Panc1 (cell line): ENCODE measurements at regions not wholly inside any gene's neighbourhood (a gene's known extent, or its start where the extent isn't known, plus 50 kb on each side); places are given as distances from the start of the nearest gene placed in this dataset.

Experiments used
- ATAC-seq: fragments of 200-7000 bp; cut with Tn5 transposase; 2 replicates; pipeline ENCODE4 v1.9.1; 2020; ENCODE audit warnings: mild to moderate bottlenecking, moderate library complexity
- BruUV-seq: library from RNA; stranded (reverse); fragments of 400-500 nt; replicated peaks from 2 replicates; lab custom pipeline; 2021; lab: Mats Ljungman, UMichigan
- CTCF ChIA-PET: fragments of 300-600 bp; sonication (Branson Sonifier 250); formaldehyde crosslinking; loops from one replicate; lab custom pipeline; 2022; ENCODE audit warnings: antibody characterized with exemption; lab: Charles Lee
- POLR2A ChIA-PET: fragments of 300-600 bp; sonication (Branson Sonifier 250); formaldehyde crosslinking; loops from one replicate; lab custom pipeline; 2022; ENCODE audit warnings: antibody characterized with exemption; lab: Charles Lee
- DNase-seq: peaks from one replicate; pipeline ENCODE4 v3.0.0-alpha.2; 2010; ENCODE audit warnings: low read depth, low spot score
- H3K27ac ChIP-seq: 2 replicates; pipeline ENCODE4 v1.5.1; 2011; ENCODE audit warnings: mild to moderate bottlenecking, low read length, inconsistent platforms
- H3K27me3 ChIP-seq: fragments of 200-500 bp; sonication (Bioruptor generic); 2 replicates; pipeline ENCODE4 v1.6.0; 2014; ENCODE audit warnings: low read length, inconsistent platforms; ENCODE audit not compliant: control insufficient read depth, insufficient read depth
- H3K36me3 ChIP-seq: fragments of 200-500 bp; sonication (Bioruptor generic); 2 replicates; pipeline ENCODE4 v1.5.1; 2014; ENCODE audit warnings: inconsistent platforms, mild to moderate bottlenecking, low read length, moderate library complexity; ENCODE audit not compliant: control insufficient read depth, insufficient read depth
- H3K4me1 ChIP-seq: 2 replicates; pipeline ENCODE4 v1.5.1; 2011; ENCODE audit warnings: inconsistent platforms, mild to moderate bottlenecking, low read length, moderate library complexity; ENCODE audit not compliant: control insufficient read depth, insufficient read depth
- H3K4me3 ChIP-seq, 2 experiments: 2 replicates each; pipeline ENCODE4 v1.5.1; 2011 to 2012; ENCODE audit warnings: low read depth in 2 of 2, low read length in 2 of 2, mild to moderate bottlenecking in 2 of 2, inconsistent platforms in 1 of 2, moderate library complexity in 1 of 2
- H3K9me3 ChIP-seq: fragments of 200-500 bp; sonication (Bioruptor generic); 2 replicates; pipeline ENCODE4 v1.5.1; 2014; ENCODE audit warnings: low read depth, mild to moderate bottlenecking, inconsistent platforms, low read length, moderate library complexity; ENCODE audit not compliant: control insufficient read depth, insufficient read depth
- POLR2AphosphoS5 ChIP-seq: IDR thresholded peaks from 2 replicates; pipeline ENCODE4 v1.6.1; 2012; ENCODE audit warnings: mild to moderate bottlenecking, low read depth, low read length, moderate library complexity
- SIN3A ChIP-seq: IDR thresholded peaks from 2 replicates; pipeline ENCODE4 v1.6.1; 2012; ENCODE audit warnings: low read depth, mild to moderate bottlenecking, low read length, moderate library complexity, borderline replicate concordance; ENCODE audit not compliant: insufficient read depth
- TCF7L2 ChIP-seq: IDR thresholded peaks from 2 replicates; pipeline ENCODE4 v1.6.1; 2011; ENCODE audit warnings: mild to moderate bottlenecking, low read depth, low read length, inconsistent platforms
- in situ Hi-C: cut with HindIII; loops from 2 replicates; pipeline ENCODE4 v1.10.0; 2016; ENCODE audit warnings: low sequenced_read_pairs, low pct_unique_long_range_greater_than_20kb
- intact Hi-C: fragments of 100-400 bp; cut with micrococcal nuclease; formaldehyde crosslinking; loops from one replicate; pipeline ENCODE4 v1.10.0; 2022; ENCODE audit not compliant: unreplicated experiment
- TF ChIP-seq, protein P1 (sequence below), 2 experiments: IDR thresholded peaks; 2 replicates each; pipeline ENCODE4 v1.6.1; 2011 to 2012; ENCODE audit warnings: low read depth in 2 of 2, control low read depth in 1 of 2, low read length in 1 of 2, mild to moderate bottlenecking in 1 of 2, moderate library complexity in 1 of 2; ENCODE audit not compliant: insufficient read depth in 1 of 2
- TF ChIP-seq, protein P2 (sequence below): fragments of 450-650 bp; IDR thresholded peaks from 2 replicates; pipeline ENCODE4 v1.5.1; 2017; ENCODE audit warnings: mild to moderate bottlenecking

DNA sequence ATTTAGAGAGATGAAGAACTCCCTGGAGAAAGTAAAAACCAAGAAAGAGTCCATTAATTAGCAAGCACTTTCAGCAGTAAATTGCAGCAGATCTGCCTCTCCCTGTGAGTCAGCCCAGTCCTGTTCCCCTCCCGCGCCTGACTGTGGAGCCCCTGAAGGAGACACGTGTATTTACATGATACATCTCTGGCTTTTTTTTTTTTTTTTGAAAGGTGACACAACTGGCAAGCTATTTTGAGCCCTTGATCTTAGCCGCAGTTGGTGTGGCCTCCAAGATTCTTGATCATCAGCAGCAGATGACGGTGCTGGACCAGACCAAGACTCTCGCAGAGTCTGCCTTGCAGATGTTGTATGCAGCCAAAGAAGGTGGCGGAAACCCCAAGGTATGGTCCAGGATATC lies 271.8 kb upstream of the TPM1 start:
- ChIA-PET CTCF (interaction anchor here (0.9 kb wide), 1 partner anchor 28 kb away, joined by 3 read pairs; no protein-coding TSS in a partner anchor), POLR2A (no interaction called here)
- no peaks in the 10 kb centered on the region for H3K27me3 ChIP-seq
- in situ Hi-C loops, result no loop called here
- DNase-seq, result no peak
- no TSS peak for BruUV-seq
- intact Hi-C loops, result no loop called here
- TF ChIP-seq TCF7L2 (no peak), SIN3A (no peak), POLR2AphosphoS5 (no peak)
- TF ChIP-seq, protein P1, sequence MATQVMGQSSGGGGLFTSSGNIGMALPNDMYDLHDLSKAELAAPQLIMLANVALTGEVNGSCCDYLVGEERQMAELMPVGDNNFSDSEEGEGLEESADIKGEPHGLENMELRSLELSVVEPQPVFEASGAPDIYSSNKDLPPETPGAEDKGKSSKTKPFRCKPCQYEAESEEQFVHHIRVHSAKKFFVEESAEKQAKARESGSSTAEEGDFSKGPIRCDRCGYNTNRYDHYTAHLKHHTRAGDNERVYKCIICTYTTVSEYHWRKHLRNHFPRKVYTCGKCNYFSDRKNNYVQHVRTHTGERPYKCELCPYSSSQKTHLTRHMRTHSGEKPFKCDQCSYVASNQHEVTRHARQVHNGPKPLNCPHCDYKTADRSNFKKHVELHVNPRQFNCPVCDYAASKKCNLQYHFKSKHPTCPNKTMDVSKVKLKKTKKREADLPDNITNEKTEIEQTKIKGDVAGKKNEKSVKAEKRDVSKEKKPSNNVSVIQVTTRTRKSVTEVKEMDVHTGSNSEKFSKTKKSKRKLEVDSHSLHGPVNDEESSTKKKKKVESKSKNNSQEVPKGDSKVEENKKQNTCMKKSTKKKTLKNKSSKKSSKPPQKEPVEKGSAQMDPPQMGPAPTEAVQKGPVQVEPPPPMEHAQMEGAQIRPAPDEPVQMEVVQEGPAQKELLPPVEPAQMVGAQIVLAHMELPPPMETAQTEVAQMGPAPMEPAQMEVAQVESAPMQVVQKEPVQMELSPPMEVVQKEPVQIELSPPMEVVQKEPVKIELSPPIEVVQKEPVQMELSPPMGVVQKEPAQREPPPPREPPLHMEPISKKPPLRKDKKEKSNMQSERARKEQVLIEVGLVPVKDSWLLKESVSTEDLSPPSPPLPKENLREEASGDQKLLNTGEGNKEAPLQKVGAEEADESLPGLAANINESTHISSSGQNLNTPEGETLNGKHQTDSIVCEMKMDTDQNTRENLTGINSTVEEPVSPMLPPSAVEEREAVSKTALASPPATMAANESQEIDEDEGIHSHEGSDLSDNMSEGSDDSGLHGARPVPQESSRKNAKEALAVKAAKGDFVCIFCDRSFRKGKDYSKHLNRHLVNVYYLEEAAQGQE (IDR thresholded peaks at IDR 0.05; ENCODE audit: insufficient read depth in 1 of 2, low read depth in 2 of 2, low read length in 1 of 2), result no peak
- TF ChIP-seq, protein P2, sequence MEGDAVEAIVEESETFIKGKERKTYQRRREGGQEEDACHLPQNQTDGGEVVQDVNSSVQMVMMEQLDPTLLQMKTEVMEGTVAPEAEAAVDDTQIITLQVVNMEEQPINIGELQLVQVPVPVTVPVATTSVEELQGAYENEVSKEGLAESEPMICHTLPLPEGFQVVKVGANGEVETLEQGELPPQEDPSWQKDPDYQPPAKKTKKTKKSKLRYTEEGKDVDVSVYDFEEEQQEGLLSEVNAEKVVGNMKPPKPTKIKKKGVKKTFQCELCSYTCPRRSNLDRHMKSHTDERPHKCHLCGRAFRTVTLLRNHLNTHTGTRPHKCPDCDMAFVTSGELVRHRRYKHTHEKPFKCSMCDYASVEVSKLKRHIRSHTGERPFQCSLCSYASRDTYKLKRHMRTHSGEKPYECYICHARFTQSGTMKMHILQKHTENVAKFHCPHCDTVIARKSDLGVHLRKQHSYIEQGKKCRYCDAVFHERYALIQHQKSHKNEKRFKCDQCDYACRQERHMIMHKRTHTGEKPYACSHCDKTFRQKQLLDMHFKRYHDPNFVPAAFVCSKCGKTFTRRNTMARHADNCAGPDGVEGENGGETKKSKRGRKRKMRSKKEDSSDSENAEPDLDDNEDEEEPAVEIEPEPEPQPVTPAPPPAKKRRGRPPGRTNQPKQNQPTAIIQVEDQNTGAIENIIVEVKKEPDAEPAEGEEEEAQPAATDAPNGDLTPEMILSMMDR, result no peak
- no peaks in the 10 kb centered on the region for H3K4me1 ChIP-seq
- no peaks in the 10 kb centered on the region for H3K36me3 ChIP-seq
- no peak overlapping the region for H3K4me3 ChIP-seq
- no peak overlapping the region for H3K27ac ChIP-seq
- no peaks in the 10 kb centered on the region for H3K9me3 ChIP-seq
- ATAC-seq, result no peak

DNA sequence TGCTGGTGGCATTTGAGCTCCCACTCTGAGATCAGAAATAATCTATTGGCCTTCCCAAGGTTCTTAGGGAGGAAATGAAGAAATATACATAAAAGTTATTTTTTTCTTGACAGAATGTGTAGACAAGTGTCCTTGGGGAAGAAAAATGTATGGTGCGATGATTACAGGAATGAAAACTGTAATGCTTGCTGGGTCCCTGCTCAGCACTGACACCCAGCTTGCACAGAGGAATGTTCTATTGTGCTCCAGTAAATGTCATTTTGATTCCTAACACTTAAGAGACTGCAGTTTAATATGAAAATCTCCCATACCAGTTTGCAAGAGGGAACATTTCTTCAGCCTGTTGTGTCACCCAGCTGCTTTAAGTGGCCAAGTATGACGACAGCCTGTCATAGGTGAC lies 271.3 kb upstream of the TPM1 start:
- intact Hi-C loops (no loop called here), in situ Hi-C loops (no loop called here)
- CTCF ChIA-PET, result interaction anchor here (0.9 kb wide), 1 partner anchor 29 kb away, joined by 3 read pairs; no protein-coding TSS in a partner anchor
- Histone ChIP-seq H3K4me3 (no peak overlapping the region), H3K27me3 (no peaks in the 10 kb centered on the region), H3K27ac (no peak overlapping the region), H3K36me3 (no peaks in the 10 kb centered on the region), H3K9me3 (no peaks in the 10 kb centered on the region), H3K4me1 (no peaks in the 10 kb centered on the region)
- no TSS peak for BruUV-seq
- TF ChIP-seq POLR2AphosphoS5 (no peak), TCF7L2 (no peak), SIN3A (no peak)
- TF ChIP-seq, protein P2, result no peak
- TF ChIP-seq, protein P1 (IDR thresholded peaks at IDR 0.05; ENCODE audit: insufficient read depth in 1 of 2, low read depth in 2 of 2, low read length in 1 of 2), result no peak
- POLR2A ChIA-PET, result no interaction called here
- ATAC-seq, result no peak
- DNase-seq, result no peak
